ENCODE measurements at regions not wholly inside any gene's neighbourhood (a gene's known extent, or its start where the extent isn't known, plus 50 kb on each side); places are given as distances from the start of the nearest gene placed in this dataset.

DNA sequence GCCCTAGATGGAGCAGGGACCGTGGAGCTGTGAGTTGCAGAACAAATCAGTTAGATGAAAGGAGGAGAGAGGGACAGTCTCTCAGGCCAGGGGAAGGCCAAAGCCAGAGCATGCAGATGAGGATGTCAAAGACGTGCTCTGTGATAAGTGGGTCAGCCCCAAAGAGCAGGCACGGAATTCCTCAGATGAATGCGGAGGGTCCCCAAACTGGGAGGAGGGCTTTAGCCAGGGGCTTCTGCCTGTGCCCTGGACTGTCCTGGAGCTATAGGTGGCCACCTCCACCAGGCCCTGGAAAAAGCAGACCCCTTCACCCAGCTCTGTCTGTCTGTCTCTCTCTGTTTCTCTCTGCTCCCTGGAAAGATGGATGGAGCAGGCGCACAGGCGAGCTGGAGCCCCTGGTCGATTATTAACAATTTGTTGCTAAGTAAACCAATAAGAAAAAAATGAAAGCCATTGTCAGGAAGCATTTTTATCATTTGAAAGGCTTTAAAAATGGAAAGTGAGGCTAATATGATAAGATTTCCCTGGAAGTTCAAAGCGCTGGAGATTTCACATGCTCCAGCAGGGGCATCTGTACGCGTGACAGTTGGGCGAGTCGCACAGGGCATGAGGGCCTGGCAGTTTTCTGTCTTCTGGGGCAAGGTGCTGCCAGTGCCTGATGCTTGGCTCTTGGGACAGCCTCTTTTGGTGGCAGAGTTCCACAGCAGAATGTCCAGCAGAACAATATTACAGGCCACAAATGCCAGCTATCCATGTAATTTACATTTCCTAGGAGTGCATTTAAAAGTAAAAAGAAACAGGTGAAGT lies 241.0 kb downstream of the GLI2 start:
- TF ChIP-seq POLR2AphosphoS5 (IDR thresholded peaks at IDR 0.05; ENCODE audit: low read depth, low read length) (no peak), POLR2A (IDR thresholded peaks at IDR 0.05; ENCODE audit: low read depth, low read length) (no peak)
